ENCODE measurements at regions not wholly inside any gene's neighbourhood (a gene's known extent, or its start where the extent isn't known, plus 50 kb on each side); places are given as distances from the start of the nearest gene placed in this dataset.

GRCh38 chr4:110898290-110898689 is 275.4 kb upstream of the PITX2 start:
- no peak for TF ChIP-seq CTCF (conservative IDR thresholded peaks at IDR 0.05 in 1 of 2, IDR thresholded peaks at IDR 0.05 in 1 of 2; ENCODE audit: extremely low read depth in 1 of 2, insufficient read depth in 1 of 2, low read depth in 1 of 2, low read length in 2 of 2)
- TF ChIP-seq EZH2 (IDR thresholded peaks at IDR 0.05; ENCODE audit: borderline replicate concordance, low read length), result no peak

Data from mammary epithelial cell (primary cell).